Fibroblast of upper back skin (primary cell): ENCODE measurements at regions not wholly inside any gene's neighbourhood (a gene's known extent, or its start where the extent isn't known, plus 50 kb on each side); places are given as distances from the start of the nearest gene placed in this dataset.
"Not testable (repeated sequence)": the region's sequence is repeated elsewhere in the genome, so short reads cannot be mapped to it uniquely, and the experiment has no call there.

Experiments
- DNase-seq: peaks from one replicate; pipeline ENCODE4 v3.0.0-alpha.2; 2013

- DNase-seq = no peak
Measured at GRCh38 chr11:42890773-42891172, 421.0 kb upstream of the API5 start.

DNA sequence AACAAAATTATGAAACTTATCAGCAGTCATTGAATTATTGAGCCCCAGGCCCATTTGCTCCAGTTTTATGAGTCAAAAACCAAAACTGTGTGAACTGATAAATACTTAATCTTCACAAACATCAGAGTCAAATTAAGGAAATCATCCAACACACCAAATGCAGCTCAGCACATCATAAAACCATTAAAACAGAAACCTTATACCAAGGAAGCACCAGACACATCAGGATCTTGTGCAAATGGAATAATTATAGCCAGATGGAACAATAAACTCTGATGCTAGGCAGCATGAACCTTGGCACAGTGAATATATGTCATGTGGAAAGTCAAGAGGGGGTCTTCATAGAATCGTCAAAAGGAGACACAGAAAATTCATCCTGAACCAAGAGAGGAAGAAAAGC is 410.7 kb upstream of the API5 start:
- DNase-seq = no peak

- DNase-seq = no peak
Measured at GRCh38 chr11:42906226-42906625, 405.6 kb upstream of the API5 start.

- no peak for DNase-seq
Measured at GRCh38 chr11:42913731-42914130, 398.1 kb upstream of the API5 start.

DNA sequence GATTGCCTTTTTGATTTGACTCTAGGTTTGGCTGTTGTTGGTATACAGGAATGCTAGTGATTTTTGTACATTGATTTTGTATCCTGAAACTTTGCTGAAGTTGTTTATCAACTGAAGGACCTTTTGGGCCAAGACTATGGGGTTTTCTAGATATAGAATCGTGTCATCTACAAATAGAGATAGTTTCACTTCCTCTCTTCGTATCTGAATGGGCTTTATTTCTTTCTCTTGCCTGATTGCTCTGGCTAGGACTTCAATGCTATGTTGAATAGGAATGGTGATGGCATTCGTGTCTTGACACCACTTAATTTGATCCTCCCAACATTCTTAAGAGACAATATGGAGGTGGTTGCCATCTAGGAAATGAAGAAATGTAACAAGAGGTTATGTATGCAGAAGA is 388.1 kb upstream of the API5 start:
- DNase-seq = no peak

DNA sequence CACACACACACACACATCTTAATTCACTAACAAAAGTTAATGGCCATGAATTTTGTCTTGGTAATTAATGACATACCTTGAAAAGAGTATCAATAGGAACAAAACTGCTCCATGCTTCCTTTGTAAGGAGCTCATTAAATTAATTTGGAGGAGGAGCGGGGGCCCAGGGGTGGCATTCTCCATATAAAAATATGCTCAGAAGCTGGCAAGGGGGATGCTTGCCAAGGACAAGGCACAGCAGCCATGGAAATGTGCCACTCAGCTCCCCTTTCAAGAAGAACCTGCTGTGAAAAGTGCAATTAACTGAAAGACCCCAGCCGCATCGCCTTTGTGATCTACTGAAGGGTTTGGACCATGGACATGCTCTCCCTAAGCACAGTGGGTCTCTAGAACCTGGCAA is 385.9 kb upstream of the API5 start:
- DNase-seq = no peak

DNA sequence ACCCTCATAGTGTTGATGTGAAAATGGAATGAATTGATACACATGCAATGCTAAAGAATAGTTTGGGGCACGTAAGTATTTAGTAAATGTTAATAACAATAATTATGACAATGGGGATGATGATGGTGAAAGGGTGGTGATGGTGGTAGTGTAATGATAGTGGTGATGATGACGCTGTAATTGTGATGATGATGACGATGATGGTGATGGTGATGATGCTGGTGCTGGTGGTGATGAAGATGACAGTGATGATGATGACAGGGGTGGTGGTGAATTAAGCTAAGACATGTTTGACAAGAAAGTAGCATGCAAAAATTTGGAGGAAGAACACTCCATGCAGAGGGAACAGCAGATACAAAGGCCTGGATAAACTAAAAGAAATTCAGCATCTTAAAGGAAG is 364.4 kb upstream of the API5 start:
- no peak for DNase-seq

DNA sequence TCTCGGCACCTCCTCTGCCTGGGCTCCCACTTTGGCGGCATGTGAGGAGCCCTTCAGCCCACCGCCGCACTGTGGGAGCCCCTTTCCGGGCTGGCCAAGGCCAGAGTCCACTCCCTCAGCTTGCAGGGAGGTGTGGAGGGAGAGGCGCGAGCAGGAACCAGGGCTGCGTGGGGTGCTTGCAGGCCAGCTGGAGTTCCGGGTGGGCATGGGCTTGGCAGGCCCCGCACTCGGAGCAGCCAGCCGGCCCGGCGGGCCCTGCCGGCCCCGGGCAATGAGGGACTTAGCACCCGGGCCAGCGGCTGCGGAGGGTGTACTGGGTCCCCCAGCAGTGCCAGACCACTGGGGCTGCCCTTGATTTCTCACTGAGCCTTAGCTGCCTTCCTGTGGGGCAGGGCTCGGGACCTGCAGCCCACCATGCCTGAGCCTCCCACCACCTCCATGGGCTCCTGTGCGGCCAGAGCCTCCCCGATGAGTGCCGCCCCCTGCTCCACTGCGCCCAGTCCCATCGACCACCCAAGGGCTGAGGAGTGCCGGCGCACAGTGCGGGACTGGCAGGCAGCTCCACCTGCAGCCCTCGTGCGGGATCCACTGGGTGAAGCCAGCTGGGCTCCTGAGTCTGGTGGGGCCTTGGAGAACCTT is 361.9 kb upstream of the API5 start:
- DNase-seq = not testable (repeated sequence)

DNA sequence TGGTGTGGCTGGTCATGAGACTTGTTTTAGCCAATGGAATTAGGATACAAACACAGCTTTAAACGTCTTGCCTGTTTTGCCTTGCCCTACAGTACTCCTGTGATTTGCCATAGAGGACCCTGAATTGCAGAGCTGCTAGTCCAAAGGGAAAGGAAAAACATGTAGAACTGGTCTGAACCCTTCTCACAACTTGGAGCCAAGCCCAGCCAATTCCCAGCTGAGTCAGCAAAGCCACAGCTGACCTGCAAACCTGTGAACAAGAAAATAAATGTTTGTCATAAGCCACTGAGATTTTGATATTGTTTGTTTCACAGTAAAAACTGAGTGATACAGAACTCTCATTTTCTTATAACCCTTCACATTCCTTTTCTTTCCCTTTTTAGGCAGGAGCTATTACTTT is 360.5 kb upstream of the API5 start:
- no peak for DNase-seq

GRCh38 chr11:42957831-42958230 is 354.0 kb upstream of the API5 start:
- DNase-seq = no peak

GRCh38 chr11:42958635-42959034 is 353.2 kb upstream of the API5 start:
- no peak for DNase-seq

DNA sequence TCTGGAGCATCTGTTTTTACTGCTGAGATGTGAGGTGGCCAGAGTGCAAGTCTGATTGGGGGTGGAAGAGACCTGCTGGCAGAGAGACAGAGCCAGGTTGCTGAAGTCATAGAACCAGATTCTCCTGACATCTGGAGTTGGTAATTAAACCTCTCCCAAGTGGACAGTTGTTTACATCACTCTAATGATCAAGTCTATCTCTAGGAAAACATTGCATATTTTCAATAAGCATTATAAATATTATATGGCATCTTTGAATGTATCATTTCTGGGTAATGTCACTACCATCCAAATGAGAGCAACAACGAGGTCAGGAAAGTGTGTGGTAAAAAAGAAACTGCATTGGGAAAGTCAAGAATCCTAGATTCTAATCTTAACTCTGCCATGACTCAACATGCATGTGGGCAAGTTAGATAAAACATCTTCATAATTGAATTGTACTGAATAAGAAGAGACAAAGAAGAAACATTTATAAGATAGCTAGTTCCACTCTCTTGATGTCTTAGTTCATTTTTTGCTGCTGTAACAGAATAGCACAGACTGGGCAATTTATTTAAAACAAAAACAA is 351.2 kb upstream of the API5 start:
- DNase-seq = no peak

DNA sequence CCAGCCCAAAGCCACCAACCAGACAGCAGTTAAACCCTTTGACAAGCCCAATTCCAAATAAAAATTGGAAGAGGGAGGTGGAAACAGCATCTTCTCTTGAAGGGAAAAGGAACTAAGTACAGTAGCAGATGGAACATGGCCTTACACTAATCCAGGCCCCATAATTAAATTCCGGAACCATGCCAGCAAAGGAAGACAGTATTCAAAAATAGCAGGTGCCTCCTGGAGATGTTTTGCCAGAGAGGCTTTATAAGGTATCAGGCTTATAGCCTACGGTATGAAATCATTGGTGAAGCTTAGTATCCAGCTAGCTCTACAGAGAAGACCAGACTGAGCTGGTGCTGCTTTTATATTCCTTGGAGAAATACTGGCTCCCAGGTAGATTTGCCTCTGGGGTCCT is 344.1 kb upstream of the API5 start:
- no peak for DNase-seq

GRCh38 chr11:42972741-42973140 is 339.1 kb upstream of the API5 start:
- DNase-seq = no peak

GRCh38 chr11:42974510-42975179 is 337.2 kb upstream of the API5 start:
- DNase-seq = no peak

GRCh38 chr11:42975180-42975529 is 336.6 kb upstream of the API5 start:
- no peak for DNase-seq

DNA sequence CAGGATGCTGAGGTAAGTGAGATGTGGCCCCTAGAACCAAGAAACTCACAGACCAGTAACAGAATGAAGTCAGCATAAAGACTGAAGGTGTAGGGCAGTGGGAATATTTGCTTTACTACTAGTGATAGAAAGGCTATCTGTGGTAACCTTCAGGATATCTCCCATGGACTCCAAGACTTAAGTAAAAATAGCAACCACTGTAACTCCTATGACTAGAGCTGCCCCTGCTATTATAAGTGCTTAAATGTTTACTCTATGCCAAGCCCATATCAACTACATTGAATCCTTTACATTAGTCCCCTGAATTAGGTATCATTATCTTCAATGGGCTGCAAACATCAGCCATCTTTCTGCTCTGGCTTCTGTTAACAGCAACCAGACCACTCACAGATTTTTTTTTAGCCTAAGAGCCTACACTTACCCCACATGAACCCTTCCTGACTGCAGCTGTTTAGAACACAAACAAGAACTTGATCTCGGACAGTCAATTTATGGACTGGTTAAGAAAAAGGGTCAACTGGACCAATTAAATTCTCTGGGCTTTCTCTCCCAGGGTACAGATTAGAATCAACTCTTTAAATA is 335.1 kb upstream of the API5 start:
- no peak for DNase-seq

- DNase-seq = no peak
Measured at GRCh38 chr11:42992594-42992993, 319.2 kb upstream of the API5 start.

- no peak for DNase-seq
Measured at GRCh38 chr11:42996421-42997307, 315.1 kb upstream of the API5 start.

DNA sequence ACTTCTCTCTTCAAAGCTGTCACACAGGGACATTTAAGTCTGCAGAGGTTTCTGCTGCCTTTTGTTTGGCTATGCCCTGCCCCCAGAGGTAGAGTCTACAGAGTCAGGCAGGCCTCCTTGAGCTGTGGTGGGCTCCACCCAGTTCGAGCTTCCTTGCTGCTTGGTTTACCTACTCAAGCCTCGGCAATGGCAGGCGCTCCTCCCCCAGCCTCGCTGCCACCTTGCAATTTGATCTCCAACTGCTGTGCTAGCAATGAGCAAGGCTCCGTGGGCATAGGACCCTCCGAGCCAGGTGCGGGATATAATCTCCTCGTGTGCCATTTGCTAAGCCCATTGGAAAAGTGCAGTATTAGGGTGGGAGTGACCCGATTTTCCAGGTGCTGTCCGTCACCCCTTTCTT is 306.9 kb upstream of the API5 start:
- DNase-seq = not testable (repeated sequence)

GRCh38 chr11:43010042-43010441 is 301.8 kb upstream of the API5 start:
- DNase-seq = no peak

- no peak for DNase-seq
Measured at GRCh38 chr11:43012606-43013005, 299.2 kb upstream of the API5 start.

GRCh38 chr11:43021466-43021865 is 290.3 kb upstream of the API5 start:
- no peak for DNase-seq
